GM10266 (cell line): ENCODE measurements at regions not wholly inside any gene's neighbourhood (a gene's known extent, or its start where the extent isn't known, plus 50 kb on each side); places are given as distances from the start of the nearest gene placed in this dataset.

Experiments
- DNase-seq: peaks from one replicate; pipeline ENCODE4 v3.0.0; 2012; ENCODE audit errors: extremely low spot score
- CTCF ChIP-seq: IDR thresholded peaks from 2 replicates; pipeline ENCODE4 v1.5.1; 2012; ENCODE audit warnings: mild to moderate bottlenecking, low read depth; ENCODE audit not compliant: control insufficient read depth, insufficient read depth; ENCODE audit errors: missing control alignments

DNA sequence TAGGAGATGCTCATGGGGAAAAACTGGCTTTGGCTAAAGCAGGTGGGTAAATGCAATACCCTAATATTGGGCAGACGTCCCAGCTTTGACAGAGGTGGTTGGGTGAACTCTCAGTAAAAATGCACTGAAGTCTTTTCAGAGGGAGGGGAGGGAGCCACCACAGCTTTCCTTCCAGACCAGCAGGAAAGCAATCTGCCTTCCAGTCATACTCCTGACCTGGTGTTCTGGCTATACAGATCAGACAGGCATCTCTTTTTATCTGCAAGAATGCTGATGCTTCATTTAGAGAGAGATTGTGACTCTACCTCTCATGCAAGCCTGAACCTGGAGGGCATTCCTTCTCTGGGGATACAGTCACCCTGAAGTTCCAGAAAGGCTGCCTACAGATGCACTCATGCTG lies 52.6 kb upstream of the ICA1 start:
- DNase-seq, result no peak
- TF ChIP-seq CTCF, result no peak

DNA sequence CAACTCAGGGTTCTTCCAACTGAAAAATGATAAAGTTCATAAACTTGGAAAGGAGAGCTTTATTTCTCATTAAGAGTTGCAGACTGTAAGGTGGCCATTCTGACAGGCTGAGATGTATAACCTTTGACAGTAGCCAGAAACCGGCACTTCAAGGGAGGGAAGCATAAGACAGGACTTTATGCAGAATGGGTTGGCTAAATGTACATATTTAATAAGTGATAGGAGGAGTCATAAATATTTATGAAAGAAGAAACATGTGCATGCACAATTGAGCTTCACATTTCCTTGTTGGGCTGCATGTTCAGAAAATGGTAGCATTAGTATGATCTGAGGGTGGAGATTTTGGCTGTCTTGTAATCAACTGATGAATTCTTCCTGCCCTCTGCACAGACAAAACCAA lies 57.1 kb upstream of the ICA1 start:
- TF ChIP-seq CTCF, result no peak
- DNase-seq, result no peak

DNA sequence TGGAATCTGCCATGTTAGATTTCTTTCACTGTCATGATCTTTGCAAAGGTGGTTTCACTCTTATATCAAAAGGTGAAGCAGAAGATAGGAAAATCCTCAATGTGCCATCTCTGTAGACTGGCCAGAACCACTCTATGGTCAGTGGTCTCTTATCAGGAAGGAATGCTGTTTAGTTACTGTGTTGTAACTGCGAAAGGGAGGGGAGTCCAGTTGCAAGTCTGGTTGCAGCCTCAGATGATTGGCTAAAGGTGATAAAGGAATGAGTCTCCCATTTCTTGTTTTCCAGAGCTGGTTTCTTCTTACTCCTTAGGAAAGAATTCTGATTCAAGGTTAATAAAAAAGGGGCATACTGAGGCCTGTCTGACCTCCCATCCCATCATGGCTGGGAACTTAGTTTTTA lies 58.2 kb upstream of the ICA1 start:
- no peak for DNase-seq
- no peak for TF ChIP-seq CTCF

- no peak for DNase-seq
- no peak for TF ChIP-seq CTCF
Observed at GRCh38 chr7:8321312-8321711, 59.3 kb upstream of the ICA1 start.

GRCh38 chr7:8322667-8323066 lies 60.7 kb upstream of the ICA1 start:
- DNase-seq, result no peak
- no peak for TF ChIP-seq CTCF

GRCh38 chr7:8325067-8325466 lies 63.1 kb upstream of the ICA1 start:
- TF ChIP-seq CTCF, result no peak
- no peak for DNase-seq

GRCh38 chr7:8327199-8327598 lies 65.2 kb upstream of the ICA1 start:
- no peak for DNase-seq
- no peak for TF ChIP-seq CTCF
